ENCODE measurements at regions not wholly inside any gene's neighbourhood (a gene's known extent, or its start where the extent isn't known, plus 50 kb on each side); places are given as distances from the start of the nearest gene placed in this dataset.

- no peak for DNase-seq (ENCODE audit: low read depth, low spot score)
Observed at GRCh38 chr12:126189856-126190255, 1124.6 kb downstream of the AACS start.

GRCh38 chr12:126191031-126191891 is 1126.0 kb downstream of the AACS start:
- no peak for DNase-seq (ENCODE audit: low read depth, low spot score)
- no peak overlapping the region for H3K27ac ChIP-seq

More at GRCh38 chr12:126189856-126190255, 1124.6 kb downstream of the AACS start:
- no peak overlapping the region for H3K27ac ChIP-seq

GRCh38 chr12:126191949-126192348 is 1126.7 kb downstream of the AACS start:
- DNase-seq (ENCODE audit: low read depth, low spot score): no peak
- H3K27ac ChIP-seq: no peak overlapping the region

GRCh38 chr12:126193190-126193589 is 1128.0 kb downstream of the AACS start:
- H3K27ac ChIP-seq: no peak overlapping the region
- DNase-seq (ENCODE audit: low read depth, low spot score): no peak

- no peak for DNase-seq (ENCODE audit: low read depth, low spot score)
- no peak overlapping the region for H3K27ac ChIP-seq
Observed at GRCh38 chr12:126196263-126196662, 1131.0 kb downstream of the AACS start.

- H3K27ac ChIP-seq: no peak overlapping the region
- DNase-seq (ENCODE audit: low read depth, low spot score): no peak
Observed at GRCh38 chr12:126198516-126198915, 1133.3 kb downstream of the AACS start.

GRCh38 chr12:126198966-126199692 is 1133.9 kb downstream of the AACS start:
- DNase-seq (ENCODE audit: low read depth, low spot score): no peak
- no peak overlapping the region for H3K27ac ChIP-seq

GRCh38 chr12:126201981-126202537 is 1136.8 kb downstream of the AACS start:
- DNase-seq (ENCODE audit: low read depth, low spot score): no peak
- no peak overlapping the region for H3K27ac ChIP-seq

- no peak for DNase-seq (ENCODE audit: low read depth, low spot score)
Observed at GRCh38 chr12:126204326-126204725, 1139.1 kb downstream of the AACS start.

GRCh38 chr12:126210026-126210425 is 1144.8 kb downstream of the AACS start:
- DNase-seq (ENCODE audit: low read depth, low spot score): no peak
- no peak overlapping the region for H3K27ac ChIP-seq

More at GRCh38 chr12:126204326-126204725, 1139.1 kb downstream of the AACS start:
- no peak overlapping the region for H3K27ac ChIP-seq

- DNase-seq (ENCODE audit: low read depth, low spot score): no peak
- no peak overlapping the region for H3K27ac ChIP-seq
Observed at GRCh38 chr12:126210448-126210847, 1145.2 kb downstream of the AACS start.

- no peak for DNase-seq (ENCODE audit: low read depth, low spot score)
Observed at GRCh38 chr12:126212824-126213223, 1147.6 kb downstream of the AACS start.

GRCh38 chr12:126218697-126219096 is 1153.5 kb downstream of the AACS start:
- DNase-seq (ENCODE audit: low read depth, low spot score): no peak
- no peak overlapping the region for H3K27ac ChIP-seq

More at GRCh38 chr12:126212824-126213223, 1147.6 kb downstream of the AACS start:
- no peak overlapping the region for H3K27ac ChIP-seq

- H3K27ac ChIP-seq: no peak overlapping the region
- DNase-seq (ENCODE audit: low read depth, low spot score): no peak
Observed at GRCh38 chr12:126219139-126219538, 1153.9 kb downstream of the AACS start.

- no peak for DNase-seq (ENCODE audit: low read depth, low spot score)
- no peak overlapping the region for H3K27ac ChIP-seq
Observed at GRCh38 chr12:126219654-126220279, 1154.5 kb downstream of the AACS start.

GRCh38 chr12:126224032-126224431 is 1158.8 kb downstream of the AACS start:
- no peak overlapping the region for H3K27ac ChIP-seq
- no peak for DNase-seq (ENCODE audit: low read depth, low spot score)

GRCh38 chr12:126228936-126229335 is 1163.7 kb downstream of the AACS start:
- H3K27ac ChIP-seq: no peak overlapping the region
- no peak for DNase-seq (ENCODE audit: low read depth, low spot score)

- no peak overlapping the region for H3K27ac ChIP-seq
- DNase-seq (ENCODE audit: low read depth, low spot score): no peak
Observed at GRCh38 chr12:126232711-126233110, 1167.5 kb downstream of the AACS start.

- no peak overlapping the region for H3K27ac ChIP-seq
- no peak for DNase-seq (ENCODE audit: low read depth, low spot score)
Observed at GRCh38 chr12:126233625-126234024, 1168.4 kb downstream of the AACS start.

GRCh38 chr12:126243814-126244440 is 1178.7 kb downstream of the AACS start:
- no peak overlapping the region for H3K27ac ChIP-seq
- no peak for DNase-seq (ENCODE audit: low read depth, low spot score)
